ENCODE measurements at regions not wholly inside any gene's neighbourhood (a gene's known extent, or its start where the extent isn't known, plus 50 kb on each side); places are given as distances from the start of the nearest gene placed in this dataset.

DNA sequence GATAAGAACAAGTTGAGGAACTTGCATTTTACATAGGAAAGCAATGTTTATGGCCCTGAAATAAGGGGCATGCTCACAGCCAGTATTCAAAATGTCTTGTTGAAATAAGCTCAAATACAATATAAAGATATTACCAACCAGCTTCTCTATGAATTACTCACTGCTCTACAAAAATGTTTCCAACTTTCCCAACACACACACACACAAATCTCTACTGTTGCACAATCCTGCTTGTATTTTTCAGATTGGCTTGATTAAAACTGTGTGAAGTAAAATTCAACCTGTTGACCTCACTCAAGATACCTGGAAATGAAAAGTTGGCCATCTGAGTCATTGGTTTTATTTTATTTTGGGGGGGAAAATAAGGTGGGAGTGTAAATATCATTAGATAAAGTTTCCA lies 128.6 kb downstream of the CHIC2 start:
- TF ChIP-seq POLR2A (IDR thresholded peaks at IDR 0.05; ENCODE audit: low read depth, low read length) (no peak), POLR2AphosphoS5 (IDR thresholded peaks at IDR 0.05; ENCODE audit: low read depth, low read length) (no peak), TAF1 (IDR thresholded peaks at IDR 0.05; ENCODE audit: low read depth, low read length) (no peak), SPI1 (IDR thresholded peaks at IDR 0.05; ENCODE audit: low read depth, low read length) (no peak)
